ENCODE measurements at regions not wholly inside any gene's neighbourhood (a gene's known extent, or its start where the extent isn't known, plus 50 kb on each side); places are given as distances from the start of the nearest gene placed in this dataset.

DNA sequence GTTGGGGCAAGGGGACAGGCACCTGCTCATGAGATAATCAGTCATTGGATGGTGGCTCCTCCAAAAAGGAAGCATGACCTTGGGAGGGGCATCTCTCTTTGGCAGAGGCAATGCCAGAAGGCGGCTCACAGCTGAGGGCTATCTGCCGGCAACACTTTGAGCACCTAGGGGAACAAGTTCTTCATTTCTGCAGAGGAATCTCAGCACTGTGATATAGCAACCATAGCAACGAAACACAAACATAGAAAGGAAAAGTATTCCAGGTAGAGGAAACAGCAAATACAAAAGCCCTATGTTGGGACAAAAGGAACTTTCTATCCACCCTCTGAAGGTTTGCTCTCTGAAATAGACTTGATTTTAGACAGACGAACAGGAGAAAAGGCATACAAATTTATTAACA, 89.1 kb upstream of the NEDD4L start:
- TF ChIP-seq EZH2 (IDR thresholded peaks at IDR 0.05; ENCODE audit: low read depth, unreplicated experiment) (no peak), POLR2AphosphoS5 (IDR thresholded peaks at IDR 0.05; ENCODE audit: low read depth) (no peak), EZH2phosphoT487 (IDR thresholded peaks at IDR 0.05; ENCODE audit: unreplicated experiment) (no peak), JUNB (IDR thresholded peaks at IDR 0.05; ENCODE audit: unreplicated experiment) (no peak), NANOG (IDR thresholded peaks at IDR 0.05; ENCODE audit: borderline replicate concordance) (no peak)
- TF ChIP-seq, protein P1, sequence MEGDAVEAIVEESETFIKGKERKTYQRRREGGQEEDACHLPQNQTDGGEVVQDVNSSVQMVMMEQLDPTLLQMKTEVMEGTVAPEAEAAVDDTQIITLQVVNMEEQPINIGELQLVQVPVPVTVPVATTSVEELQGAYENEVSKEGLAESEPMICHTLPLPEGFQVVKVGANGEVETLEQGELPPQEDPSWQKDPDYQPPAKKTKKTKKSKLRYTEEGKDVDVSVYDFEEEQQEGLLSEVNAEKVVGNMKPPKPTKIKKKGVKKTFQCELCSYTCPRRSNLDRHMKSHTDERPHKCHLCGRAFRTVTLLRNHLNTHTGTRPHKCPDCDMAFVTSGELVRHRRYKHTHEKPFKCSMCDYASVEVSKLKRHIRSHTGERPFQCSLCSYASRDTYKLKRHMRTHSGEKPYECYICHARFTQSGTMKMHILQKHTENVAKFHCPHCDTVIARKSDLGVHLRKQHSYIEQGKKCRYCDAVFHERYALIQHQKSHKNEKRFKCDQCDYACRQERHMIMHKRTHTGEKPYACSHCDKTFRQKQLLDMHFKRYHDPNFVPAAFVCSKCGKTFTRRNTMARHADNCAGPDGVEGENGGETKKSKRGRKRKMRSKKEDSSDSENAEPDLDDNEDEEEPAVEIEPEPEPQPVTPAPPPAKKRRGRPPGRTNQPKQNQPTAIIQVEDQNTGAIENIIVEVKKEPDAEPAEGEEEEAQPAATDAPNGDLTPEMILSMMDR (conservative IDR thresholded peaks at IDR 0.05; ENCODE audit: low read depth in 2 of 2) = no peak
- TF ChIP-seq, protein P2, sequence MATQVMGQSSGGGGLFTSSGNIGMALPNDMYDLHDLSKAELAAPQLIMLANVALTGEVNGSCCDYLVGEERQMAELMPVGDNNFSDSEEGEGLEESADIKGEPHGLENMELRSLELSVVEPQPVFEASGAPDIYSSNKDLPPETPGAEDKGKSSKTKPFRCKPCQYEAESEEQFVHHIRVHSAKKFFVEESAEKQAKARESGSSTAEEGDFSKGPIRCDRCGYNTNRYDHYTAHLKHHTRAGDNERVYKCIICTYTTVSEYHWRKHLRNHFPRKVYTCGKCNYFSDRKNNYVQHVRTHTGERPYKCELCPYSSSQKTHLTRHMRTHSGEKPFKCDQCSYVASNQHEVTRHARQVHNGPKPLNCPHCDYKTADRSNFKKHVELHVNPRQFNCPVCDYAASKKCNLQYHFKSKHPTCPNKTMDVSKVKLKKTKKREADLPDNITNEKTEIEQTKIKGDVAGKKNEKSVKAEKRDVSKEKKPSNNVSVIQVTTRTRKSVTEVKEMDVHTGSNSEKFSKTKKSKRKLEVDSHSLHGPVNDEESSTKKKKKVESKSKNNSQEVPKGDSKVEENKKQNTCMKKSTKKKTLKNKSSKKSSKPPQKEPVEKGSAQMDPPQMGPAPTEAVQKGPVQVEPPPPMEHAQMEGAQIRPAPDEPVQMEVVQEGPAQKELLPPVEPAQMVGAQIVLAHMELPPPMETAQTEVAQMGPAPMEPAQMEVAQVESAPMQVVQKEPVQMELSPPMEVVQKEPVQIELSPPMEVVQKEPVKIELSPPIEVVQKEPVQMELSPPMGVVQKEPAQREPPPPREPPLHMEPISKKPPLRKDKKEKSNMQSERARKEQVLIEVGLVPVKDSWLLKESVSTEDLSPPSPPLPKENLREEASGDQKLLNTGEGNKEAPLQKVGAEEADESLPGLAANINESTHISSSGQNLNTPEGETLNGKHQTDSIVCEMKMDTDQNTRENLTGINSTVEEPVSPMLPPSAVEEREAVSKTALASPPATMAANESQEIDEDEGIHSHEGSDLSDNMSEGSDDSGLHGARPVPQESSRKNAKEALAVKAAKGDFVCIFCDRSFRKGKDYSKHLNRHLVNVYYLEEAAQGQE (IDR thresholded peaks at IDR 0.05; ENCODE audit: unreplicated experiment) = no peak
- TF ChIP-seq, protein P3, sequence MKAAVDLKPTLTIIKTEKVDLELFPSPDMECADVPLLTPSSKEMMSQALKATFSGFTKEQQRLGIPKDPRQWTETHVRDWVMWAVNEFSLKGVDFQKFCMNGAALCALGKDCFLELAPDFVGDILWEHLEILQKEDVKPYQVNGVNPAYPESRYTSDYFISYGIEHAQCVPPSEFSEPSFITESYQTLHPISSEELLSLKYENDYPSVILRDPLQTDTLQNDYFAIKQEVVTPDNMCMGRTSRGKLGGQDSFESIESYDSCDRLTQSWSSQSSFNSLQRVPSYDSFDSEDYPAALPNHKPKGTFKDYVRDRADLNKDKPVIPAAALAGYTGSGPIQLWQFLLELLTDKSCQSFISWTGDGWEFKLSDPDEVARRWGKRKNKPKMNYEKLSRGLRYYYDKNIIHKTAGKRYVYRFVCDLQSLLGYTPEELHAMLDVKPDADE (IDR thresholded peaks at IDR 0.05) = no peak
